ENCODE measurements at regions not wholly inside any gene's neighbourhood (a gene's known extent, or its start where the extent isn't known, plus 50 kb on each side); places are given as distances from the start of the nearest gene placed in this dataset.

DNA sequence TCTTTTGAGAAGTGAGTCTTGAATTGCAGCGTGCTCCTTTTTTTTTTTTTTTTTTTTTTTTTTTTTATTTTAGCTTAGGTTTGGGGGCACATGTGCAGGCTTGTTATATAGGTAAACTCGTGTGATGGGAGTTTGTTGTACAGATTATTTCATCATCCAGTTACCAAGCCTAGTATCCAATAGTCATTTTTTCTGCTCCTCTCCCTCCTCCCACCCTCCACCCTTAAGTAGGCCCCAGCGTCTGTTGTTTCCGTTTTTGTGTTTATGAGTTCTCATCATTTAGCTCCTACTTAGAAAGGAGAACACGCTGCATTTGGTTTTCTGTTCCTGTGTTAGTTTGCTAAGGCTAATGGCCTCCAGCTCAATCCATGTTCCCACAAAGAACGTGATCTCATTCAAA lies 81.3 kb upstream of the TSPAN5 start:
- DNase-seq (ENCODE audit: low read depth) = no peak
- H3K4me3 ChIP-seq (ENCODE audit: low read depth, low read length) = no peak overlapping the region
- TF ChIP-seq, protein P1, sequence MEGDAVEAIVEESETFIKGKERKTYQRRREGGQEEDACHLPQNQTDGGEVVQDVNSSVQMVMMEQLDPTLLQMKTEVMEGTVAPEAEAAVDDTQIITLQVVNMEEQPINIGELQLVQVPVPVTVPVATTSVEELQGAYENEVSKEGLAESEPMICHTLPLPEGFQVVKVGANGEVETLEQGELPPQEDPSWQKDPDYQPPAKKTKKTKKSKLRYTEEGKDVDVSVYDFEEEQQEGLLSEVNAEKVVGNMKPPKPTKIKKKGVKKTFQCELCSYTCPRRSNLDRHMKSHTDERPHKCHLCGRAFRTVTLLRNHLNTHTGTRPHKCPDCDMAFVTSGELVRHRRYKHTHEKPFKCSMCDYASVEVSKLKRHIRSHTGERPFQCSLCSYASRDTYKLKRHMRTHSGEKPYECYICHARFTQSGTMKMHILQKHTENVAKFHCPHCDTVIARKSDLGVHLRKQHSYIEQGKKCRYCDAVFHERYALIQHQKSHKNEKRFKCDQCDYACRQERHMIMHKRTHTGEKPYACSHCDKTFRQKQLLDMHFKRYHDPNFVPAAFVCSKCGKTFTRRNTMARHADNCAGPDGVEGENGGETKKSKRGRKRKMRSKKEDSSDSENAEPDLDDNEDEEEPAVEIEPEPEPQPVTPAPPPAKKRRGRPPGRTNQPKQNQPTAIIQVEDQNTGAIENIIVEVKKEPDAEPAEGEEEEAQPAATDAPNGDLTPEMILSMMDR (IDR thresholded peaks at IDR 0.05; ENCODE audit: insufficient read depth, low read length) = no peak

DNA sequence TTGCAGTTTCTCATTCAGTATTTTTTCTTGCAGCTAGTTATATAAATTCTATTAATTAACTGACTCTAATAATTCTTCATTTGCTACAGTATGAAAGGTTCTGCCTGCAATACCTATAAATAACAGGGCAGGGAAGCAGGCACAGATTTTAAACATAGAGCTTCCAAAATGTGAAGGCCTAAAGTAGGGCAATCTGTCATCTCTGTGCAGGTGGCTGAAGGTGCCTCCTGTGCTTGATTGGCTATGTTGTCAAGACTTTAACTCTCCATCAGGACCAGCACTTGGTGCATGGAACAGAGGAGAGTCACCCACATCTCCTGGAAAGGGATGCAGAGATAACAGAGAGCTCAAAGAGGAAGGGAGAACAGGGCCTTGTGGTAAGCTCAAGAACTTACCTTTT lies 75.2 kb upstream of the TSPAN5 start:
- H3K4me3 ChIP-seq (ENCODE audit: low read depth, low read length) = no peak overlapping the region
- TF ChIP-seq, protein P1 (IDR thresholded peaks at IDR 0.05; ENCODE audit: insufficient read depth, low read length) = no peak
- no peak for DNase-seq (ENCODE audit: low read depth)

DNA sequence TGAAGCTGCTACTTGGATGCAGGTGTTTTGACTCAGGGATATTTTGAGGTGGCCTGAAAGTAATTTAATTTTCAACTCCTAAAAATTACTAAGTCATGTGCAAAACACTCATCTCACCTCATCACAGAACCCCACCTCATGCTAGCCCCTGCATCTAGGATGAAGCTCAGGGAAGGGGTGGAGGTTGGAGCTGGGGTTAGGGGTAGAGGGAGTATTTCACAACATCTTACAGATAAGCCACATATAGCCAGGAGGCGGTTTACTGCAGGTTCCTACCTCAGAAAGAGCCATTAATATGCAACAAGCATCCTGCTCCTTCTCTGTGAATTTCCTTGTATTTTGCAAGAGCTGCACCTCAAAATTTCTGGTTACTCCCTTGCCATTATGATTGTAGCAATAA lies 70.5 kb upstream of the TSPAN5 start:
- TF ChIP-seq, protein P1 (IDR thresholded peaks at IDR 0.05; ENCODE audit: insufficient read depth, low read length) = no peak
- H3K4me3 ChIP-seq (ENCODE audit: low read depth, low read length) = no peak overlapping the region
- no peak for DNase-seq (ENCODE audit: low read depth)

DNA sequence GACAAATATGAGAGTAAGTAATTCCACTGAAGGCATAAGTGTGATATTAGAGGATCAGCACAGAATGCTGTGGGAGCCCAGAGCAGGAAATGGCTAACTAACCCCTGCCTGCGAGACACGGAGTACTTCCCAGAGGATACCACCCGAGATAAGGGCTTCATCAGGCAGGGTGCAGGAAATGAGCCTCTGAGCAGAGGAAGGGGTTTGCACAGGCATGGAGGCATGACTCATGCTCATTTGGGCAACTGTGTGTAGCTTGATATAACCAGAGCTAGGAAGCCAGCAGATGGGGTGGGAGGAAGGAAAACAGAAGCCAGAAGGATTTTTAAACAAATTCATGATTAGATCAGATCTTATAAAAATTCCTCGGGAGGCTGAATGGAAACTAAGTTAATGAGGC lies 70.0 kb upstream of the TSPAN5 start:
- no peak overlapping the region for H3K4me3 ChIP-seq (ENCODE audit: low read depth, low read length)
- DNase-seq (ENCODE audit: low read depth) = peak; percentile 63
- TF ChIP-seq, protein P1 (IDR thresholded peaks at IDR 0.05; ENCODE audit: insufficient read depth, low read length) = no peak

DNA sequence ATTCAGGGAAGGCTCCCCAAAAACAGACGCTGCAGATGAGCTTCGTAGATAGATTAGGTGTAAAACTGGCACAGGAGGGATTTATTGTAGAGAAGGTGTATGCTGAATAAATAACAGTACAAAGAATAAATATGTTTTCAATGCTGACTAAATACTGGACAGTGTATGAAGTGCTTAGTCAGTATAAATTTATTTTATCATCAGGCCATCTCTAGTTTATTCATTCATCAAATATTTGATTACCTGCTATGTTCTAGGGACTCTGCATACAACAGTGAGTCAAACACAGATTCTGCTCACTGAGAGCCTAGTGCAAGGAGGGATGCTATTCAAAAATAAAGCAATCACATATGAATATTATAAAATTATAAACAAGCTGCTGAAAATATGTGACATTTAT lies 63.6 kb upstream of the TSPAN5 start:
- no peak overlapping the region for H3K4me3 ChIP-seq (ENCODE audit: low read depth, low read length)
- TF ChIP-seq, protein P1 (IDR thresholded peaks at IDR 0.05; ENCODE audit: insufficient read depth, low read length) = no peak
- no peak for DNase-seq (ENCODE audit: low read depth)

DNA sequence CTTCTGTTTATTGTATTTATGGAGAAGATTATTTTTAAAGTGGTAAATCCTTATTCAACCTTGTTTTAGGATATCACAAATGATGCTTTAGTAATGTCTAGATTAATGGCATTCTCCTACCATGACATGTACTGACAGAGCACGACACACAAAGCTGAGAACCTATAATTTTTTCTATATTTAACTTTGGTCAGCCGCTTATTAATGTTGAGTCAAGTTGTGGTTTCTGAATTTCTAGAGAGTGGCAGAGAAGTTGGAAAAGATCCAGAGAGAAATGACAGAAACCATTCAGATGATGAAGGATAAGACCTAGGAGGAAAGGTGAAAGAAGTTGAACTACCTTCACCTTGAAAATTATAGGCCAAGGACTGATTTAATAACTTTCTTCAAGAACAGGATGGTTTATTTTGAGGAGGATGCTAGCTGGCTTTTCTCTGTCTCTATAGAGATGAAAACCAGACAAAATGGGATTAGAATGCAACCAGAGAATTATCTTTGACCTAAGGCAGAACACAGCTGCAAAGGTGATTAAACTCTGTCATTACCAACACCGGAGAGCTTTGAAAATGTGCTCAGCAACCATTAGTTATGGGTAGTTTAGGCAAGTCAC lies 62.6 kb upstream of the TSPAN5 start:
- no peak for DNase-seq (ENCODE audit: low read depth)
- TF ChIP-seq, protein P1 (IDR thresholded peaks at IDR 0.05; ENCODE audit: insufficient read depth, low read length) = no peak
- no peak overlapping the region for H3K4me3 ChIP-seq (ENCODE audit: low read depth, low read length)

DNA sequence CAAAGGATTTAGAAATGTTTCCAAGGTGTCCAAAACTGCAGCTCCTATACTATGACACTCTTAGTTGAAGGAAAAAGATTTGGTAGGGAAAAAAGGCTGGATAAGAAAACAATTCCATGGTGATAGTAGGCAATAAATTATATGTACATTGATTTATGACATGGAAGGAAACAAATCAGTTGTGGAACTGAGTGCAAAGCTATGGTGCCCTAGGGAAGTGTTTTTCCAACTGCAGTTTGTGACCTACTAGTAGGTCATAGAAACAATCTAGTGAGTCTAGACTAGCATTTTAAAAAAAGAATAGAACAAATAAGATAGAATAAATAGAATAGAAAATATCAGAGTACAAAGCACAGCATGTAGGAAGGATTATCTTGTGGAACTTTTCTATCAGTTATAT lies 58.4 kb upstream of the TSPAN5 start:
- no peak overlapping the region for H3K4me3 ChIP-seq (ENCODE audit: low read depth, low read length)
- TF ChIP-seq, protein P1 (IDR thresholded peaks at IDR 0.05; ENCODE audit: insufficient read depth, low read length) = no peak
- DNase-seq (ENCODE audit: low read depth) = no peak

Data from fibroblast of the aortic adventitia (primary cell).